ENCODE measurements at regions not wholly inside any gene's neighbourhood (a gene's known extent, or its start where the extent isn't known, plus 50 kb on each side); places are given as distances from the start of the nearest gene placed in this dataset.
"Not testable (repeated sequence)": the region's sequence is repeated elsewhere in the genome, so short reads cannot be mapped to it uniquely, and the experiment has no call there.

- no peak for DNase-seq
Observed at GRCh38 chr2:143841935-143842334, 678.0 kb downstream of the ZEB2 start.

- no peak for DNase-seq
Observed at GRCh38 chr2:143840601-143841000, 679.3 kb downstream of the ZEB2 start.

GRCh38 chr2:143840194-143840593 is 679.7 kb downstream of the ZEB2 start:
- DNase-seq, result no peak

DNA sequence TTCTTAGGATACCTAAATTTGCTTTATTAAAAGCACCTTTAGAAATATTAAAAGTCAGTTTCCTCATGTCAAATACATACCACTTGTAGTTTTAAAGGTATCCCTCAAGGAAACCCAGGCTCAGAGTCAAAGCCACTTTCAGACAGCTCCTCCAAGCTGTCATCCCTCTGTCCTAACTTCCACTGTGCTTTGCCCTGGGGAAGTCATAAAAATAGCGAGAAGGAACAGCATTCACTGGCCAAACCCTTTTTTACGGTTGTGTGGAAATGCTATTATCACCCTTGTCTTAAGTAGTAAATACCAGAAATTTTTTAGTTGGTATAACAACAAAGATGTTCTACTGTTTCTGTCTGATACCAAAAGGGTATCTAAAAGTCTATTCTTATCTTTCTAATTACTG is 680.5 kb downstream of the ZEB2 start:
- no peak for DNase-seq

DNA sequence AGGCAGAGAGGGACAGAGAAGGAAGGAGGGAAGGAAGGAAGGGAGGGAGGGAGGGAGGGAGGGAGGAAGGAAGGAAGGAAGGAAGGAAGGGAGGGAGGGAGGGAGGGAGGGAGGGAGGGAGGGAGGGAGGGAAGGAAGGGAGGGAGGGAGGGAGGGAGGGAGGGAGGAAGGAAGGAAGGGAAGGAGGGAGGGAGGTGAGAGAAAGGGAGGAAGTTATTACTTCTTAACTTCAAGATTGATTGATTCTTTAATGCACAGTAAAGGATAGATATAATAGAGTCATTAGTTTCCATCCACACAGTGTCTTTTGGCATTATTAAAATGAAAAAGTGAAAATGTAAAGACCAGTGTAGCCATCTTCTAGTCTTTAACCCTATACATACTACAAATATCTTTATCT is 682.9 kb downstream of the ZEB2 start:
- not testable (repeated sequence) for DNase-seq

- no peak for DNase-seq
Observed at GRCh38 chr2:143835481-143835880, 684.4 kb downstream of the ZEB2 start.

- no peak for DNase-seq
Observed at GRCh38 chr2:143833015-143833660, 686.8 kb downstream of the ZEB2 start.

DNA sequence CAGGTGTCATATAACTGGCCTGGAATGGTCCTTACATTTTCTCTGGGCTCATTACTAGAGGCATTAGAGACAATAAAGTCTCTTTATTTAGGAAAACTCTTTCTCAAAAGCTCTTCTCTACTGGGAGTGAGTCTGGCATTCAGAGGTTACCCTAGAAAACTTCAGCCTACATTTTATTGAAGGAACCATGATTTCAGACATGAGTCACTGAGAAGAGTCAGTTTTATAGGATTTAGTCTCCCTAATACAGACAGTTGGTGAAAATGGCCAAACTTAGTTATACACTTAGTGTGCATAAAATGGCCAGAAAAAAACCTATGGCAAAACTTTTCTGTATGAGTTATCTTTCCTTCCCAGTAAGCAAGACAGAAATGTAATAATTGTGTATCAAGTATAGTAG is 689.4 kb downstream of the ZEB2 start:
- no peak for DNase-seq

DNA sequence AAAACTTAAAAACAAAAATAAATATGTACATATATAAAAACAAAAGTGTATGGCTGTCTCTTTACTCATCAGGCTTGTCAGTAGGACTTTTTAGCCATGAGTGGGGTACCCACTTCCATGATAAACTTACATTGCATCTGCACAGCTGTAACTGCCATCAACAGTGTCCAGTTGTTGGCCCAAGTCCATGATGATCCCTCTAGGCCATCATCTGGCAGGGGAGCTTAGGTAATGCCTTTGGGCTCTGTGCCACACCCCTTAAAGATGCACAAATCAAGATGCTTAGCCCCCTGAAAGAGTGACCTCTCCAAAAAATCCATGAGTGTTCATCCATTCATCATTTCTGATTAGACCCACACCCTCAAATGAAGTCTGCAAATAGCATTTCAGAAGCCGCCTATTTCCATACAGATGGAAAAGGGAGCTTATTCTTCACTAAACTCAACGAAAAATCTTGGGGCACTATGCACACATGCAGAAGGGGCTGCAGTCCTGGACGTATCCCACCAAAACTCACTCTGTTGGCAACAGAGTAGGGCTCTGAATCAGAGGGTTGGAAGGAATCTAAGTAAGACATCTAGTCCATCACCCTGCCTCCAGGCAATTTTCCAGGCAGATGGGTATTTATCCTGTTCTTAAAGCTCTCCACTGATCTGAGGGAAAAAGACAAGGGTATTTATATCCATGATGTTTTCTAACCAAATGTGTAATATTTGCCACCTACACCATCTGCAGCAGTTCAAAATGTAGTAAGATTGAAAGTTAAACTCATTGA is 691.0 kb downstream of the ZEB2 start:
- DNase-seq, result no peak

- DNase-seq, result no peak
Observed at GRCh38 chr2:143824791-143825190, 695.1 kb downstream of the ZEB2 start.

GRCh38 chr2:143823876-143824275 is 694.7 kb downstream of the ARHGAP15 start:
- no peak for DNase-seq

GRCh38 chr2:143823296-143823695 is 694.1 kb downstream of the ARHGAP15 start:
- DNase-seq, result no peak

DNA sequence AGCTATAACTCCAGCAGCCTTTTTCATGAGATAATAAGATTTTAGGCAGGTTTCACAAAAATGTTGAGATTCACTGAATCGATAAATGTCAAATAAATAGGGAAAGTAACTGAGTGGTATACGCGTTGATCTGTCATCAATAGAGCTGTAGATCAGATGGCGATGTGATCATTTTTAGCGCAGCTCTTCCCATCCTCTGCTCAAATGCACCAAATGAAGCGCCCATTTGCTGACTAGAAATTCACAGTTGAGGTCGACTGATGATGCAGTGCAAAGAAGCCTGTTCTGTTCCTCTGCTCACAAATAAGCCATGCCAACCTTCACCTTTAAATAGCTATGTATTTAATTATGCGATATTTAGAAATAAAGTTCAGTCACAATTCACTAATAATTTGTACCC is 693.5 kb downstream of the ARHGAP15 start:
- DNase-seq, result no peak

DNA sequence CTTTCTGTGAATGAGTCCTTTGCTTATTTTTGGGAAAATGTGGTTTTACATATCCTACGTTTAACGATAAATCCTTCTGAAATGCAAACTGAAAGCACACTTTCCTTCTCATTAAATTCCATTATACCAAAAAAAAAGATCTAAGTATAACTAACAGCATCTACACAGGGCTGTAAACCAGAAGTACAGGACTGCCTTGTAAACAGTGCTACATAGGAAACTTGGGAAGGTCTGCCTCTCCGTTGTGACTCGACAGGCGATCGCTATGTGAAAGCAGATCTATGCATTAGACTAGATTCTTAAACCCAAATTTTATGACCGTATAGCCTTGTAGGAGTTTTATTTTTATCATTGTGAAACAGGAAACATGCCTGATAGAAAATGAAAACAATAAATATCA is 690.5 kb downstream of the ARHGAP15 start:
- no peak for DNase-seq

- no peak for DNase-seq
Observed at GRCh38 chr2:143819190-143819735, 690.0 kb downstream of the ARHGAP15 start.
